H1 (cell line): ENCODE measurements at regions not wholly inside any gene's neighbourhood (a gene's known extent, or its start where the extent isn't known, plus 50 kb on each side); places are given as distances from the start of the nearest gene placed in this dataset.

Source experiments
- CTCF ChIA-PET: fragments of 300-600 bp; sonication (Branson Sonifier 250); formaldehyde crosslinking; loops from one replicate; lab custom pipeline; 2021; ENCODE audit not compliant: partially characterized antibody; lab: Charles Lee
- POLR2A ChIA-PET: fragments of 300-600 bp; sonication (Branson Sonifier 250); formaldehyde crosslinking; loops from one replicate; lab custom pipeline; 2021; ENCODE audit warnings: inconsistent platforms; ENCODE audit not compliant: partially characterized antibody; lab: Charles Lee
- DNase-seq, 2 experiments: peaks; one replicate each; pipeline versions ENCODE4 v3.0.0 to v3.0.0-alpha.2; 2010 to 2022; ENCODE audit warnings: low spot score in 2 of 2, low read depth in 1 of 2, mixed read lengths in 1 of 2
- FAIRE-seq: peaks from 2 replicates; lab custom pipeline; 2011; peaks lifted over from hg19 to GRCh38; lab: Jason Lieb, UNC
- H2AFZ ChIP-seq: 2 replicates; pipeline ENCODE4 v1.8.1; 2012; ENCODE audit warnings: low read length, inconsistent platforms
- H2AK5ac ChIP-seq: 2 replicates; pipeline ENCODE4 v1.6.1; 2013; ENCODE audit warnings: low read depth, low read length
- H2BK120ac ChIP-seq: replicated peaks from 2 replicates; pipeline ENCODE3; 2013; ENCODE audit warnings: low read depth, low read length, inconsistent platforms
- H2BK12ac ChIP-seq: 2 replicates; pipeline ENCODE4 v1.6.1; 2013; ENCODE audit warnings: low read depth, low read length
- H2BK15ac ChIP-seq: 2 replicates; pipeline ENCODE4 v1.6.1; 2013; ENCODE audit warnings: low read length
- H2BK20ac ChIP-seq: 2 replicates; pipeline ENCODE4 v1.6.1; 2013; ENCODE audit warnings: low read length
- H2BK5ac ChIP-seq: 2 replicates; pipeline ENCODE4 v1.6.1; 2013; ENCODE audit warnings: low read depth, low read length
- H3K14ac ChIP-seq: 2 replicates; pipeline ENCODE4 v1.6.1; 2013; ENCODE audit warnings: inconsistent platforms; ENCODE audit not compliant: insufficient read length
- H3K18ac ChIP-seq: 2 replicates; pipeline ENCODE4 v1.6.1; 2013; ENCODE audit warnings: low read length; ENCODE audit errors: extremely low read depth
- H3K23ac ChIP-seq: 2 replicates; pipeline ENCODE4 v1.6.1; 2013; ENCODE audit warnings: inconsistent platforms; ENCODE audit not compliant: insufficient read length
- H3K23me2 ChIP-seq: 2 replicates; pipeline ENCODE4 v1.6.1; 2013; ENCODE audit warnings: low read depth, low read length
- H3K27ac ChIP-seq: 2 replicates; pipeline ENCODE4 v1.6.1; 2011; ENCODE audit warnings: low read depth, low read length, inconsistent platforms
- H3K27me3 ChIP-seq, 4 experiments: replicated peaks in 1 of 4; 1 replicate in 1 of 4; 2 replicates in 3 of 4; pipeline versions ENCODE4 v1.6.1 to v1.8.1; 2011 to 2013; ENCODE audit warnings: low read length in 3 of 4, mild to moderate bottlenecking in 3 of 4, inconsistent platforms in 2 of 4, mixed read lengths in 2 of 4, moderate library complexity in 1 of 4; ENCODE audit not compliant: control insufficient read depth in 3 of 4, insufficient read depth in 3 of 4; ENCODE audit errors: extremely low read depth in 1 of 4
- H3K36me3 ChIP-seq, 4 experiments: 2 replicates each; pipeline versions ENCODE4 v1.6.1 to v1.8.1; 2011 to 2013; ENCODE audit warnings: mild to moderate bottlenecking in 4 of 4, low read length in 3 of 4, moderate library complexity in 2 of 4, control low read depth in 1 of 4, inconsistent platforms in 1 of 4; ENCODE audit not compliant: insufficient read depth in 4 of 4, control insufficient read depth in 2 of 4
- H3K4ac ChIP-seq: replicated peaks from 2 replicates; pipeline ENCODE3; 2013; ENCODE audit warnings: low read length, low read depth, mixed read lengths, inconsistent platforms; ENCODE audit not compliant: insufficient read length
- H3K4me1 ChIP-seq, 4 experiments: replicated peaks in 1 of 4; 1 replicate in 1 of 4; 2 replicates in 3 of 4; pipeline versions ENCODE4 v1.6.1 to v1.8.1; 2011 to 2013; ENCODE audit warnings: low read length in 3 of 4, inconsistent platforms in 2 of 4, mixed read lengths in 1 of 4; ENCODE audit not compliant: insufficient read depth in 4 of 4, control insufficient read depth in 3 of 4
- H3K4me2 ChIP-seq, 2 experiments: 2 replicates each; pipeline versions ENCODE4 v1.6.1 to v1.8.1; 2011 to 2013; ENCODE audit warnings: low read depth in 2 of 2, low read length in 2 of 2, control low read depth in 1 of 2, inconsistent platforms in 1 of 2, mild to moderate bottlenecking in 1 of 2; ENCODE audit not compliant: insufficient read depth in 1 of 2
- H3K4me3 ChIP-seq, 4 experiments: fragments of 200-600, 300-600 bp in 1 of 4; sonication (generic), shearing (Covaris generic), sonication (Bioruptor Twin) in 1 of 4; 2 replicates each; pipeline versions ENCODE4 v1.5.1 to v1.8.1; 2011 to 2016; ENCODE audit warnings: low read length in 4 of 4, low read depth in 3 of 4, control low read depth in 2 of 4, inconsistent platforms in 2 of 4, mild to moderate bottlenecking in 2 of 4, mixed read lengths in 1 of 4, moderate library complexity in 1 of 4; ENCODE audit not compliant: insufficient read depth in 2 of 4; ENCODE audit errors: extremely low read depth in 1 of 4
- H3K56ac ChIP-seq: replicated peaks from 2 replicates; pipeline ENCODE3; 2013; ENCODE audit warnings: low read depth, mild to moderate bottlenecking, mixed read lengths, low read length, inconsistent platforms; ENCODE audit not compliant: insufficient read length
- H3K79me1 ChIP-seq: 2 replicates; pipeline ENCODE4 v1.6.1; 2013; ENCODE audit warnings: low read depth, low read length, control low read depth
- H3K79me2 ChIP-seq, 2 experiments: 2 replicates each; pipeline versions ENCODE4 v1.6.1 to v1.8.1; 2012 to 2013; ENCODE audit warnings: low read length in 2 of 2, mild to moderate bottlenecking in 2 of 2, inconsistent platforms in 1 of 2; ENCODE audit not compliant: insufficient read depth in 2 of 2, control insufficient read depth in 1 of 2
- H3K9ac ChIP-seq, 4 experiments: replicated peaks in 1 of 4; 1 replicate in 1 of 4; 2 replicates in 3 of 4; pipeline versions ENCODE4 v1.6.1 to v1.8.1; 2011 to 2013; ENCODE audit warnings: low read depth in 3 of 4, low read length in 3 of 4, control low read depth in 2 of 4, mild to moderate bottlenecking in 2 of 4, moderate library complexity in 2 of 4, inconsistent platforms in 1 of 4; ENCODE audit errors: extremely low read depth in 1 of 4
- H3K9me3 ChIP-seq, 2 experiments: 2 replicates each; pipeline versions ENCODE4 v1.6.1 to v1.8.1; 2012 to 2013; ENCODE audit warnings: mild to moderate bottlenecking in 2 of 2, moderate library complexity in 2 of 2, control low read depth in 1 of 2, inconsistent platforms in 1 of 2, low read depth in 1 of 2, low read length in 1 of 2, mixed read lengths in 1 of 2; ENCODE audit not compliant: insufficient read depth in 2 of 2
- H4K20me1 ChIP-seq, 2 experiments: replicated peaks in 1 of 2; 2 replicates each; pipeline versions ENCODE3 to v1.8.1; 2011 to 2013; ENCODE audit warnings: inconsistent platforms in 2 of 2, low read length in 2 of 2, mild to moderate bottlenecking in 1 of 2; ENCODE audit not compliant: insufficient read depth in 2 of 2, control insufficient read depth in 1 of 2
- H4K5ac ChIP-seq: 2 replicates; pipeline ENCODE4 v1.6.1; 2013; ENCODE audit warnings: low read length, low read depth, mixed read lengths, inconsistent platforms; ENCODE audit not compliant: insufficient read length
- H4K8ac ChIP-seq: 2 replicates; pipeline ENCODE4 v1.8.0; 2013; ENCODE audit warnings: mild to moderate bottlenecking, moderate library complexity, low read length, inconsistent platforms; ENCODE audit not compliant: insufficient read depth; ENCODE audit errors: extremely low read depth
- H4K91ac ChIP-seq: replicated peaks from 2 replicates; pipeline ENCODE3; 2013; ENCODE audit warnings: low read length, mixed read lengths, inconsistent platforms; ENCODE audit not compliant: insufficient read length
- MAFK ChIP-seq: IDR thresholded peaks from 2 replicates; pipeline ENCODE4 v1.6.1; 2012; ENCODE audit warnings: low read depth, mild to moderate bottlenecking, improper control_type of control experiment, low read length
- POLR2AphosphoS5 ChIP-seq: IDR thresholded peaks from 2 replicates; pipeline ENCODE4 v1.6.1; 2011; ENCODE audit warnings: low read depth, low read length
- SP1 ChIP-seq: IDR thresholded peaks from 2 replicates; pipeline ENCODE4 v1.6.1; 2011; ENCODE audit warnings: low read depth, low read length
- WGBS, 2 experiments: shearing (Covaris generic) in 1 of 2; methylation state at CpG; one replicate each; pipeline versions ENCODE4 v1.1.6 to v1.1.7; 2013 to 2015; ENCODE audit warnings: low lambda C conversion rate in 2 of 2, mixed read lengths in 2 of 2, inconsistent platforms in 1 of 2, low coverage in 1 of 2, missing lambda C conversion rate in 1 of 2; ENCODE audit not compliant: insufficient replicate concordance in 2 of 2, insufficient coverage in 1 of 2, insufficient read length in 1 of 2; ENCODE audit errors: extremely low coverage in 1 of 2, missing lambda C conversion rate in 1 of 2; 5-methylcytosine and 5-hydroxymethylcytosine counted together

DNA sequence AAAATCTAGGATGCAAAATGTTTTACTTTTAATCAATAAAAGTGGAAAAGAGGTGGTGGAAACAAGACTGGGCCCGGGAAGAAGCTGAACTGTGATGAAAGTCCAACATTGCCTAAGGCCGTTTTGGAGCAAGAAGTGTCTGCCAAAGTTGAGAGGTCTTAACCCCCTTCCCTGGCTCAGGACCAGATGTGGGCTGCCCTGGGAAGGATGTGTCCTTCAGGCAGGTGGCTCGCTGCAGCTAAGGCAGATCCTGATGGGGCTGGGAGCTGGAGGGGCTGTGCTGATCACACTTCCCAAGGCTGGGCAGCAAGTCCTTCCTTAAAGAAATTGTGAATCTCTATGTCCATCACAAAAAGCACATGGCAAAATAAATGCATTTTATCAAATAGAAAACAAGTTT lies 581.6 kb downstream of the GALC start:
- H3K9ac ChIP-seq: no peak overlapping the region
- H2BK120ac ChIP-seq: no peak overlapping the region
- DNase-seq: no peak
- TF ChIP-seq SP1 (no peak), MAFK (no peak), POLR2AphosphoS5 (no peak)
- no peaks in the 10 kb centered on the region for H3K79me2 ChIP-seq
- H3K79me1 ChIP-seq: no peaks in the 10 kb centered on the region
- H2AFZ ChIP-seq: no peak overlapping the region
- H3K27me3 ChIP-seq: no peaks in the 10 kb centered on the region
- CTCF ChIA-PET: interaction anchor here (0.8 kb wide), 1 partner anchor 22 kb away, joined by 3 read pairs; no protein-coding TSS in a partner anchor
- H2BK5ac ChIP-seq: no peak overlapping the region
- no peak overlapping the region for H3K4ac ChIP-seq
- no peaks in the 10 kb centered on the region for H3K36me3 ChIP-seq
- H3K14ac ChIP-seq: no peak overlapping the region
- no peak overlapping the region for H3K4me3 ChIP-seq
- H4K5ac ChIP-seq: no peak overlapping the region
- H2BK15ac ChIP-seq: no peak overlapping the region
- H2AK5ac ChIP-seq: no peak overlapping the region
- H2BK12ac ChIP-seq: no peak overlapping the region
- no peak overlapping the region for H2BK20ac ChIP-seq
- 88% methylated on average over 3 of the region's 3 CpGs; no CpG with 5 or more reads in 1 of the 2 experiments for WGBS, 2 experiments
- H4K20me1 ChIP-seq: no peaks in the 10 kb centered on the region
- no peaks in the 10 kb centered on the region for H3K9me3 ChIP-seq
- no peak overlapping the region for H3K23ac ChIP-seq
- H3K4me2 ChIP-seq: no peak overlapping the region
- no peaks in the 10 kb centered on the region; a peak in 1 of 7 replicates for H3K4me1 ChIP-seq
- no peak overlapping the region for H3K18ac ChIP-seq
- no peak overlapping the region for H3K56ac ChIP-seq
- no peak overlapping the region for H3K27ac ChIP-seq
- H3K23me2 ChIP-seq: no peaks in the 10 kb centered on the region
- H4K91ac ChIP-seq: no peak overlapping the region
- no peak for FAIRE-seq
- H4K8ac ChIP-seq: no peak overlapping the region; the same call in 1 of the 2 replicates
- POLR2A ChIA-PET: interaction anchor here (0.6 kb wide), 1 partner anchor 1123 kb away, joined by 3 read pairs; no protein-coding TSS in a partner anchor
